A549 (cell line): ENCODE measurements at regions not wholly inside any gene's neighbourhood (a gene's known extent, or its start where the extent isn't known, plus 50 kb on each side); places are given as distances from the start of the nearest gene placed in this dataset.

ENCODE experiments used
- ATAC-seq, 2 experiments: fragments of 200-7000 bp in 1 of 2; fragments of >200 bp in 1 of 2; cut with Nextera tagmentation in 1 of 2; cut with Tn5 transposase in 1 of 2; 3 replicates each; pipeline versions ENCODE4 v1.8.0 to v1.9.1; 2018 to 2020; ENCODE audit warnings: mild to moderate bottlenecking in 1 of 2, moderate library complexity in 1 of 2
- CTCF ChIA-PET: fragments of 300-600 bp; sonication (Branson Sonifier 250); formaldehyde crosslinking; extraction: SDS; loops from one replicate; lab custom pipeline; 2021; ENCODE audit warnings: antibody characterized with exemption, inconsistent platforms; lab: Yijun Ruan, JAX
- POLR2A ChIA-PET: fragments of 350-600 bp; formaldehyde crosslinking; extraction: SDS; loops from one replicate; lab custom pipeline; 2021; ENCODE audit warnings: antibody characterized with exemption, inconsistent platforms; lab: Yijun Ruan, JAX
- DNase-seq, 2 experiments: peaks; one replicate each; pipeline versions ENCODE4 v3.0.0 to v3.0.0-alpha.2; 2011 to 2016; ENCODE audit warnings: low read depth in 1 of 2, low spot score in 1 of 2
- FAIRE-seq: peaks from 2 replicates; lab custom pipeline; 2011; peaks lifted over from hg19 to GRCh38; lab: Jason Lieb, UNC
- H3K27ac ChIP-seq, 2 experiments: fragments of >200 bp; sonication (Bioruptor Twin); formaldehyde crosslinking; 3 replicates each; pipeline ENCODE4 v1.5.1; 2016 to 2017
- H3K4me1 ChIP-seq: fragments of >200 bp; sonication (Bioruptor Twin); formaldehyde crosslinking; 3 replicates; pipeline ENCODE4 v1.6.1; 2016
- H3K4me2 ChIP-seq: fragments of >200 bp; sonication (Bioruptor Twin); formaldehyde crosslinking; 3 replicates; pipeline ENCODE4 v1.6.1; 2016
- H3K4me3 ChIP-seq: fragments of >200 bp; sonication (Bioruptor Twin); formaldehyde crosslinking; 3 replicates; pipeline ENCODE4 v1.5.1; 2016
- H3K9me3 ChIP-seq: fragments of >200 bp; sonication (Bioruptor Twin); formaldehyde crosslinking; 3 replicates; pipeline ENCODE4 v1.6.1; 2016
- ATOH8 ChIP-seq: fragments of 250-450 bp; sonication (Bioruptor Pico); IDR thresholded peaks from 2 replicates; pipeline ENCODE4 v1.5.0; 2020; ENCODE audit warnings: low read depth, mild to moderate bottlenecking, moderate library complexity
- CEBPB ChIP-seq, 2 experiments: fragments of >200 bp in 1 of 2; sonication (Bioruptor Twin) in 1 of 2; formaldehyde crosslinking in 1 of 2; IDR thresholded peaks; 2 replicates each; pipeline ENCODE4 v1.6.1; 2012 to 2016
- FOSB ChIP-seq: fragments of 250-450 bp; sonication (Bioruptor Pico); IDR thresholded peaks from 2 replicates; pipeline ENCODE4 v1.5.0; 2020; ENCODE audit warnings: mild to moderate bottlenecking, moderate library complexity
- FOSL2 ChIP-seq, 2 experiments: fragments of 450-650 bp in 1 of 2; fragments of >200 bp in 1 of 2; sonication (Bioruptor Twin) in 1 of 2; formaldehyde crosslinking; IDR thresholded peaks; 2 replicates each; pipeline versions ENCODE4 v1.5.0 to v1.6.1; 2016 to 2020; ENCODE audit warnings: mild to moderate bottlenecking in 1 of 2, moderate library complexity in 1 of 2
- FOXS1 ChIP-seq: fragments of 250-450 bp; sonication (Bioruptor Pico); IDR thresholded peaks from 2 replicates; pipeline ENCODE4 v1.5.0; 2020; ENCODE audit warnings: mild to moderate bottlenecking, moderate library complexity
- HDAC2 ChIP-seq: fragments of 200-600 bp; sonication (generic); IDR thresholded peaks from 2 replicates; pipeline ENCODE4 v1.6.1; 2016
- HOXA7 ChIP-seq: fragments of 250-450 bp; sonication (Bioruptor Pico); IDR thresholded peaks from 2 replicates; pipeline ENCODE4 v1.5.0; 2020; ENCODE audit warnings: mild to moderate bottlenecking, moderate library complexity
- HOXB5 ChIP-seq: fragments of 250-450 bp; sonication (Bioruptor Pico); IDR thresholded peaks from 2 replicates; pipeline ENCODE4 v1.5.0; 2020; ENCODE audit warnings: mild to moderate bottlenecking, moderate library complexity
- KDM5A ChIP-seq: fragments of 200-600 bp; sonication (generic); IDR thresholded peaks from 2 replicates; pipeline ENCODE4 v1.6.1; 2016; ENCODE audit warnings: antibody characterized with exemption, mild to moderate bottlenecking
- MAX ChIP-seq: IDR thresholded peaks from 2 replicates; pipeline ENCODE4 v1.6.1; 2012
- MAZ ChIP-seq: fragments of 150-350 bp; IDR thresholded peaks from 2 replicates; pipeline ENCODE4 v1.6.1; 2014; ENCODE audit warnings: antibody characterized with exemption, low read depth, low read length, borderline replicate concordance
- NR3C1 ChIP-seq: fragments of >200 bp; sonication (Bioruptor Twin); formaldehyde crosslinking; IDR thresholded peaks from 3 replicates; pipeline ENCODE4 v1.6.1; 2017
- RAD21 ChIP-seq, 2 experiments: fragments of >200 bp in 1 of 2; sonication (Bioruptor Twin) in 1 of 2; formaldehyde crosslinking in 1 of 2; IDR thresholded peaks in 1 of 2; conservative IDR thresholded peaks in 1 of 2; 2 replicates in 1 of 2; 3 replicates in 1 of 2; pipeline ENCODE4 v1.6.1; 2012 to 2018; ENCODE audit warnings: inconsistent platforms in 1 of 2
- RARB ChIP-seq: fragments of 250-450 bp; sonication (Bioruptor Pico); IDR thresholded peaks from 2 replicates; pipeline ENCODE4 v1.8.0; 2021; ENCODE audit warnings: mild to moderate bottlenecking, moderate library complexity
- REST ChIP-seq: fragments of 200-600 bp; sonication (generic); IDR thresholded peaks from 2 replicates; pipeline ENCODE4 v1.6.1; 2016; ENCODE audit warnings: antibody characterized with exemption, mild to moderate bottlenecking, moderate library complexity
- RFX5 ChIP-seq: fragments of 450-650 bp; IDR thresholded peaks from 2 replicates; pipeline ENCODE4 v1.7.1; 2014; ENCODE audit warnings: antibody characterized with exemption, mild to moderate bottlenecking, moderate library complexity
- RNF2 ChIP-seq: fragments of 200-600 bp; sonication (generic); IDR thresholded peaks from 2 replicates; pipeline ENCODE4 v1.6.1; 2016; ENCODE audit warnings: low read depth, mild to moderate bottlenecking, antibody characterized with exemption, moderate library complexity, borderline replicate concordance
- SREBF2 ChIP-seq: fragments of 450-650 bp; IDR thresholded peaks from 2 replicates; pipeline ENCODE4 v1.6.1; 2014; ENCODE audit warnings: mild to moderate bottlenecking, moderate library complexity
- TP53 ChIP-seq: fragments of 250-450 bp; sonication (Bioruptor Pico); IDR thresholded peaks from 2 replicates; pipeline ENCODE4 v1.5.0; 2021; ENCODE audit warnings: mild to moderate bottlenecking, moderate library complexity
- WGBS: methylation state at CpG from one replicate; pipeline ENCODE4 v1.1.6; 2017; ENCODE audit errors: missing lambda C conversion rate; 5-methylcytosine and 5-hydroxymethylcytosine counted together

GRCh38 chr16:51813609-51814008 lies 662.5 kb upstream of the SALL1 start (continued):
- TF ChIP-seq MAZ (no peak), ATOH8 (CRISPR knock-in tag) (no peak), RARB (CRISPR knock-in tag) (no peak), CEBPB (IDR thresholded peaks at IDR 0.05) (no peak), HDAC2 (no peak)

GRCh38 chr16:51812945-51813344 lies 661.9 kb upstream of the SALL1 start:
- DNase-seq (no peak), FAIRE-seq (no peak), ATAC-seq (no peak)
- Histone ChIP-seq H3K4me1 (no peaks in the 10 kb centered on the region), H3K4me3 (no peak overlapping the region), H3K27ac (no peak overlapping the region), H3K9me3 (peaks cover 2% of the 10 kb centered on the region; the same call in 1 of the 3 replicates), H3K4me2 (no peak overlapping the region)
- TF ChIP-seq SREBF2 (no peak), RNF2 (no peak), REST (no peak), MAX (no peak), KDM5A (no peak), FOSL2 (IDR thresholded peaks at IDR 0.05) (no peak), FOSL2 (CRISPR knock-in tag; IDR thresholded peaks at IDR 0.05) (no peak)
- WGBS = 2% methylated on average over 2 of the region's 2 CpGs
- CTCF ChIA-PET = no interaction called here
- POLR2A ChIA-PET = no interaction called here

GRCh38 chr16:51807551-51807950 lies 656.5 kb upstream of the SALL1 start:
- ChIA-PET POLR2A (no interaction called here), CTCF (interaction anchor here (1.2 kb wide), 1 partner anchor 12 kb away, joined by 3 read pairs; no protein-coding TSS in a partner anchor)
- no peak overlapping the region for H3K27ac ChIP-seq
- TF ChIP-seq FOXS1 (CRISPR knock-in tag) (no peak), CEBPB (IDR thresholded peaks at IDR 0.05) (no peak), HOXB5 (CRISPR knock-in tag) (no peak), RARB (CRISPR knock-in tag) (no peak), NR3C1 (no peak)
- H3K4me3 ChIP-seq = no peak overlapping the region
- no peak for FAIRE-seq
- no peaks in the 10 kb centered on the region for H3K4me1 ChIP-seq
- H3K9me3 ChIP-seq = no peaks in the 10 kb centered on the region
- no peak for DNase-seq
- no peak for ATAC-seq
- WGBS = 4% methylated on average over 2 of the region's 2 CpGs
- H3K4me2 ChIP-seq = no peak overlapping the region

GRCh38 chr16:51801635-51802034 lies 650.6 kb upstream of the SALL1 start:
- H3K9me3 ChIP-seq = peaks cover 6% of the 10 kb centered on the region; the same call in 1 of the 3 replicates
- ATAC-seq = no peak
- DNase-seq = no peak
- TF ChIP-seq RAD21 (conservative IDR thresholded peaks at IDR 0.05 in 1 of 2, IDR thresholded peaks at IDR 0.05 in 1 of 2) (no peak), HOXA7 (CRISPR knock-in tag) (no peak), FOSB (CRISPR knock-in tag) (no peak), FOSL2 (IDR thresholded peaks at IDR 0.05) (no peak), FOSL2 (CRISPR knock-in tag; IDR thresholded peaks at IDR 0.05) (no peak), TP53 (CRISPR knock-in tag) (no peak), RFX5 (no peak)
- TF ChIP-seq, all 56 proteins: peak for 0
- FAIRE-seq = no peak
- POLR2A ChIA-PET = no interaction called here
- no peaks in the 10 kb centered on the region for H3K4me1 ChIP-seq
- no peak overlapping the region for H3K4me2 ChIP-seq
- H3K27ac ChIP-seq = no peak overlapping the region
- no peak overlapping the region for H3K4me3 ChIP-seq
- CTCF ChIA-PET = interaction anchor here (1.2 kb wide), 1 partner anchor 9 kb away, joined by 3 read pairs; no protein-coding TSS in a partner anchor
